Activated CD4-positive, alpha-beta T cell treated with anti-CD3 and anti-CD28 coated beads, Interleukin-2, Interleukin-6, amounts not matched to agents 100 ng/mL and 50 ng/mL, durations not matched to agents 16 hours and 8 hours (primary cell): ENCODE measurements at regions not wholly inside any gene's neighbourhood (a gene's known extent, or its start where the extent isn't known, plus 50 kb on each side); places are given as distances from the start of the nearest gene placed in this dataset.

Experiments used
- DNase-seq: peaks from one replicate; pipeline ENCODE4 v3.0.0-alpha.2; 2020

GRCh38 chr2:111628221-111628620 is 255.8 kb downstream of the ANAPC1 start:
- no peak for DNase-seq

GRCh38 chr2:111629983-111630382 is 254.0 kb downstream of the ANAPC1 start:
- no peak for DNase-seq

GRCh38 chr2:111632661-111633060 is 251.3 kb downstream of the ANAPC1 start:
- DNase-seq = peak; percentile 63

GRCh38 chr2:111633189-111633588 is 250.8 kb downstream of the ANAPC1 start:
- DNase-seq = no peak

- DNase-seq = no peak
These were observed 250.3 kb downstream of the ANAPC1 start for GRCh38 chr2:111633643-111634042.

GRCh38 chr2:111634050-111634794 is 249.8 kb downstream of the ANAPC1 start:
- peak; percentile 62 for DNase-seq

- DNase-seq = no peak
These were observed 248.9 kb downstream of the ANAPC1 start for GRCh38 chr2:111634995-111635538.

GRCh38 chr2:111636905-111637304 is 247.1 kb downstream of the ANAPC1 start:
- DNase-seq = no peak

- DNase-seq = no peak
These were observed 245.6 kb downstream of the ANAPC1 start for GRCh38 chr2:111638274-111638877.

- DNase-seq = no peak
These were observed 243.5 kb downstream of the ANAPC1 start for GRCh38 chr2:111640480-111640879.

- no peak for DNase-seq
These were observed 241.2 kb downstream of the ANAPC1 start for GRCh38 chr2:111642586-111643327.

- no peak for DNase-seq
These were observed 240.2 kb downstream of the ANAPC1 start for GRCh38 chr2:111643759-111644158.

GRCh38 chr2:111647359-111647758 is 236.6 kb downstream of the ANAPC1 start:
- DNase-seq = no peak

- DNase-seq = no peak
These were observed 232.0 kb downstream of the ANAPC1 start for GRCh38 chr2:111652038-111652437.

GRCh38 chr2:111652681-111653080 is 231.3 kb downstream of the ANAPC1 start:
- DNase-seq = no peak

GRCh38 chr2:111653103-111653624 is 230.8 kb downstream of the ANAPC1 start:
- no peak for DNase-seq

- no peak for DNase-seq
These were observed 230.1 kb downstream of the ANAPC1 start for GRCh38 chr2:111653913-111654312.

- no peak for DNase-seq
These were observed 229.2 kb downstream of the ANAPC1 start for GRCh38 chr2:111654829-111655228.

GRCh38 chr2:111656436-111656835 is 227.6 kb downstream of the ANAPC1 start:
- DNase-seq = no peak

GRCh38 chr2:111656894-111657293 is 227.1 kb downstream of the ANAPC1 start:
- no peak for DNase-seq

GRCh38 chr2:111657351-111657975 is 226.5 kb downstream of the ANAPC1 start:
- DNase-seq = no peak

GRCh38 chr2:111659361-111660333 is 224.3 kb downstream of the ANAPC1 start:
- no peak for DNase-seq
